ENCODE measurements at regions not wholly inside any gene's neighbourhood (a gene's known extent, or its start where the extent isn't known, plus 50 kb on each side); places are given as distances from the start of the nearest gene placed in this dataset.

- TF ChIP-seq ZSCAN22 (CRISPR knock-in tag; IDR thresholded peaks at IDR 0.05) (no peak), TBP (CRISPR knock-in tag; IDR thresholded peaks at IDR 0.05) (no peak), THAP11 (CRISPR knock-in tag; IDR thresholded peaks at IDR 0.05) (no peak), CREB1 (IDR thresholded peaks at IDR 0.05) (no peak), CREB1 (CRISPR knock-in tag; IDR thresholded peaks at IDR 0.05) (peak; percentile 56; the same call in 1 of the 2 replicates), GATAD1 (CRISPR knock-in tag; IDR thresholded peaks at IDR 0.05) (0 out of 2 replicates have a peak, but pooled peaks have one; percentile 28), RFX1 (IDR thresholded peaks at IDR 0.05) (0 out of 2 replicates have a peak, but pooled peaks have one; percentile 25), MIER2 (CRISPR knock-in tag; IDR thresholded peaks at IDR 0.05) (0 out of 2 replicates have a peak, but pooled peaks have one; percentile 35), EEA1 (CRISPR knock-in tag; IDR thresholded peaks at IDR 0.05; ENCODE audit: borderline replicate concordance) (no peak), ZNF564 (CRISPR knock-in tag; IDR thresholded peaks at IDR 0.05) (0 out of 2 replicates have a peak, but pooled peaks have one; percentile 46), ZNF740 (CRISPR knock-in tag; IDR thresholded peaks at IDR 0.05) (peak; percentile 88; the same call in 1 of the 2 replicates), ELF3 (CRISPR knock-in tag; IDR thresholded peaks at IDR 0.05) (peak; percentile 80), PRMT3 (CRISPR knock-in tag; IDR thresholded peaks at IDR 0.05; ENCODE audit: borderline replicate concordance, low read depth) (no peak)
- TF ChIP-seq, protein P1, sequence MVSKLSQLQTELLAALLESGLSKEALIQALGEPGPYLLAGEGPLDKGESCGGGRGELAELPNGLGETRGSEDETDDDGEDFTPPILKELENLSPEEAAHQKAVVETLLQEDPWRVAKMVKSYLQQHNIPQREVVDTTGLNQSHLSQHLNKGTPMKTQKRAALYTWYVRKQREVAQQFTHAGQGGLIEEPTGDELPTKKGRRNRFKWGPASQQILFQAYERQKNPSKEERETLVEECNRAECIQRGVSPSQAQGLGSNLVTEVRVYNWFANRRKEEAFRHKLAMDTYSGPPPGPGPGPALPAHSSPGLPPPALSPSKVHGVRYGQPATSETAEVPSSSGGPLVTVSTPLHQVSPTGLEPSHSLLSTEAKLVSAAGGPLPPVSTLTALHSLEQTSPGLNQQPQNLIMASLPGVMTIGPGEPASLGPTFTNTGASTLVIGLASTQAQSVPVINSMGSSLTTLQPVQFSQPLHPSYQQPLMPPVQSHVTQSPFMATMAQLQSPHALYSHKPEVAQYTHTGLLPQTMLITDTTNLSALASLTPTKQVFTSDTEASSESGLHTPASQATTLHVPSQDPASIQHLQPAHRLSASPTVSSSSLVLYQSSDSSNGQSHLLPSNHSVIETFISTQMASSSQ (IDR thresholded peaks at IDR 0.05; ENCODE audit: low read depth) = peak; percentile 57; the same call in 1 of the 2 replicates
- TF ChIP-seq, protein P1 (CRISPR knock-in tag; IDR thresholded peaks at IDR 0.05; ENCODE audit: borderline replicate concordance) = peak; percentile 89
These were observed 141.1 kb upstream of the IRF2BP2 start (continued) for GRCh38 chr1:234750922-234751627.
